ENCODE measurements at regions not wholly inside any gene's neighbourhood (a gene's known extent, or its start where the extent isn't known, plus 50 kb on each side); places are given as distances from the start of the nearest gene placed in this dataset.

DNA sequence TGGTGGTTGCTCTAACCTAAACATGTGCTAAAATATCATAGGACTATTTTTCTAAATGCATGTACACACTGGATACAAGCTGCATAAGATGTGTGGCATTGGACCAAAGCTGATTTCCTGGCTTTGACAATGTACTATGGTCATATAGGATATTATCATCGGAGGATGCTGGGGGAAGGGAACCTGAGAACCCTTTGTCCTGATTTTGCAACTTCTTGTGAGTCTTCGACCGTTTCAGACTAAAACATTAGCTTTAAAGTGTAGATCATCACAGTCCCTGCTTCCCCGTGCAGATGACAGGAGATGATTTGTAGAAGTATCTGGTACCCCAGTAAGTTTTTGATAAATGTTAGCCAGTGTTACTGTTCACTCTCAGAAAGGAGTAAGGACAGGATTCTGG, 554.7 kb downstream of the MIAT start:
- intact Hi-C loops (cut with DNase I, micrococcal nuclease), result no loop called here
- DNase-seq, result no peak
- Histone ChIP-seq H3K4me3 (no peak overlapping the region), H3K9me3 (no peaks in the 10 kb centered on the region), H3K4me1 (ENCODE audit: low read depth) (no peaks in the 10 kb centered on the region), H3K36me3 (ENCODE audit: low read depth) (no peaks in the 10 kb centered on the region)
- TF ChIP-seq, protein P1, sequence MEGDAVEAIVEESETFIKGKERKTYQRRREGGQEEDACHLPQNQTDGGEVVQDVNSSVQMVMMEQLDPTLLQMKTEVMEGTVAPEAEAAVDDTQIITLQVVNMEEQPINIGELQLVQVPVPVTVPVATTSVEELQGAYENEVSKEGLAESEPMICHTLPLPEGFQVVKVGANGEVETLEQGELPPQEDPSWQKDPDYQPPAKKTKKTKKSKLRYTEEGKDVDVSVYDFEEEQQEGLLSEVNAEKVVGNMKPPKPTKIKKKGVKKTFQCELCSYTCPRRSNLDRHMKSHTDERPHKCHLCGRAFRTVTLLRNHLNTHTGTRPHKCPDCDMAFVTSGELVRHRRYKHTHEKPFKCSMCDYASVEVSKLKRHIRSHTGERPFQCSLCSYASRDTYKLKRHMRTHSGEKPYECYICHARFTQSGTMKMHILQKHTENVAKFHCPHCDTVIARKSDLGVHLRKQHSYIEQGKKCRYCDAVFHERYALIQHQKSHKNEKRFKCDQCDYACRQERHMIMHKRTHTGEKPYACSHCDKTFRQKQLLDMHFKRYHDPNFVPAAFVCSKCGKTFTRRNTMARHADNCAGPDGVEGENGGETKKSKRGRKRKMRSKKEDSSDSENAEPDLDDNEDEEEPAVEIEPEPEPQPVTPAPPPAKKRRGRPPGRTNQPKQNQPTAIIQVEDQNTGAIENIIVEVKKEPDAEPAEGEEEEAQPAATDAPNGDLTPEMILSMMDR (IDR thresholded peaks at IDR 0.05), result no peak
- no peak for ATAC-seq

DNA sequence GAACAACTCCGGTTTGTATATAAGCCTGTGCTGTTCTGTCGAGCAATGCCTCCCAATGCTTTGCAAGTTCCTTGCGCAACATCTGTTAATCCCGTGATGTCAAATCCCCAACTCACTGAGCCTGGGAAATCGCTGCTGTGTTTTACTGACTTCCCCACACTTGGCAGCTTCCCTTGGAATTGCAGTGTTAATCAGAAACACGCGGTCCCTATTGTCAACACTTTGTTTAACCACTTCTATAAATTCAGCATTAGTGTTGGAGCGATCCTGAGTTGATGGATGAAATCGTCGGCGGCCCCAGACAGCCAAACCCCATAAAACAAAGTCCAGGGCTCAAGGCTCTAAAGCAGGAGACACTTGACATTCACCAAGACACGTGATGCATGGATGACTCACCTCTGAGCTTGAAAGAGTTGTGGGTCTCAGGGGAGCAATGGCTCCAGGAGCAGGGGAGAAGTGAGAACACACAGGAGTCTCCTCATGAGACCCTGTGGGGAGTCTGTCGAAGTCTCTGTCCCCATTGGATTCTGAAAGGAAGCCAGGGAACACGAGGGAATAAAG, 555.3 kb downstream of the MIAT start:
- no peaks in the 10 kb centered on the region for H3K4me1 ChIP-seq (ENCODE audit: low read depth)
- H3K36me3 ChIP-seq (ENCODE audit: low read depth), result no peaks in the 10 kb centered on the region
- DNase-seq, result peak in 2 of 3 donors; percentile 40 to 72
- H3K4me3 ChIP-seq, result no peak overlapping the region
- intact Hi-C loops (cut with DNase I, micrococcal nuclease), result no loop called here
- peak; percentile 77 for ATAC-seq
- H3K9me3 ChIP-seq, result no peaks in the 10 kb centered on the region
- TF ChIP-seq, protein P1 (IDR thresholded peaks at IDR 0.05), result no peak

DNA sequence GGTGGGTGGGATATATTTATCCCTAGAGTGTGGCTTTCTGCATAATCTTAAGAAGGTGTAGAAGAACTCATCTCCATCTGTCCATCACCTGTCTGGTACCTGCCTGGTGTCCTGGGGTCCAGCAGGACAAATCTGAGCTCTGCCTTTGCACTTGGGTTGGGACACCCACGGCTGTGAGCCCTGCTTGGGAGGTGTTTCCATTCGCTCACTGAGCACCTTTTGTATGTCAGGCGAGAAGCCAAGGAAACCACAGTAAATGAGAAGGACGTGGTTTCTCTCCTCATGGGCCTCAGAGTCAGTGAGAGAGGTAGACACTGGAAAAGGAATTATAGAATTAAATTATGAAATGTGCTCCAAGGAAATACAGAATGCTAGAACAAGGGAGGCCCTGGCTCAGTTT, 555.9 kb downstream of the MIAT start:
- H3K36me3 ChIP-seq (ENCODE audit: low read depth), result no peaks in the 10 kb centered on the region
- DNase-seq, result no peak
- TF ChIP-seq, protein P1 (IDR thresholded peaks at IDR 0.05), result no peak
- no peak for ATAC-seq
- no peaks in the 10 kb centered on the region for H3K9me3 ChIP-seq
- intact Hi-C loops (cut with DNase I, micrococcal nuclease), result no loop called here
- no peak overlapping the region for H3K4me3 ChIP-seq
- H3K4me1 ChIP-seq (ENCODE audit: low read depth), result no peaks in the 10 kb centered on the region

DNA sequence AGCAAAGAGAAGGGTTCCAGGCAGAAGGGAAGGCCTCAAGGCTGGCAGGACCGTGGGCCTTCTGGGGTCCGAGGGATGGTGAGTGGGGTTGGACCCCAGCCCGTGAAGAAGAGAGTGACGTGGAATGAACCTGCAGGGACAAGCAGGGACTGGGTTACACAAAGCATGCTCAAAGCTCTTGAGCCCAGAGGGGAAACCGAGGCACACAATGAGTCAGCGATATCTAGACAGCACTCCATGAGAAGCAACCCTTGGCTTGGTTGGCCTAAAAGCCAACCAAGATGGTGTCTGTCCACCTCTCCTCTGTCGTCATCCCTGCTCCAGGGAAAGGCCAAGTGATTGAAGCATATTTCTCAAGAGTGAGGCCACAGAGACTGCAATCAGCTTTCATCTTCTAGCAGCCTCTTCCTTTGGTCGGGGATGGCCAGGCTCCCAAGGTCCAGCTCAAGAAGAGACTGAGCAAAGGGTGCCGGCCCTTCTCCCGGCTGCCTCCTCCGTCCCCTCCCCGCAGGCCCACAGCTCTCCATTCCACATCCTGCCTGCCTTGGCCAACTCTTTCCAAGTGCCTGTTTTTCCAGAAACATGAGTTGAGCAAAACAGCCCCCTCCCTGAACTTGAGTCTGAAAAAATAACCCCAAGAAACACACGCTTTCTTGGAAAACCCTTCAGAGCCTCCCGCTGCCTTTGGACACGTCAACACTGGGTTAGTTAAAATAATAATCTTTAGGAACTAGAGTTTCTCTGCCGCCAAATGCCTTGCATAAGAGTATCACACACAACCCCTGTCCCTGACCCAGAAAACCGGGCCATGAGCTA, 556.6 kb downstream of the MIAT start:
- H3K4me3 ChIP-seq, result no peak overlapping the region
- H3K9me3 ChIP-seq, result no peaks in the 10 kb centered on the region
- DNase-seq, result peak; percentile 32 to 63 (median 34)
- H3K36me3 ChIP-seq (ENCODE audit: low read depth), result no peaks in the 10 kb centered on the region
- intact Hi-C loops (cut with DNase I, micrococcal nuclease), result no loop called here
- ATAC-seq, result no peak
- TF ChIP-seq, protein P1 (IDR thresholded peaks at IDR 0.05), result no peak
- H3K4me1 ChIP-seq (ENCODE audit: low read depth), result no peaks in the 10 kb centered on the region

DNA sequence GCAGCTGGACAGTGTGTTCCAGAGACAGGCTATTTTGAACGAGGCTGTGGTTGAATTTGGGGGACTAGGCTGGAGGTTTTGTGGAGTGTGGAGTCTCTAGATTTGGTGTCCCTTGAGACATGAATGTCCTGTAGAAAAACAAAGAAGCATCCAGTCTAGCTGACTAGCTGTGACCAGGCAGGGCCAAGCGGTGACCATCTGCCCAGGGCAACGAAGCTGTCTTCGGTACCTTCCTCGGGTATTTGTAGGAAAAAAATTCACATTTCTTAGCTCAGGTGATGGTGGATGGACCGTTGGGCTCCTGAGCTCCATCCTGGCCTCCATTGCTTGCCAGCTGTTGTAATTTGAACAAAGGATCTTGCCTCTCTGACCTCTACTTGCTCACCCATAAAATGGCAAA, 557.3 kb downstream of the MIAT start:
- H3K9me3 ChIP-seq, result no peaks in the 10 kb centered on the region
- ATAC-seq, result no peak
- intact Hi-C loops (cut with DNase I, micrococcal nuclease), result no loop called here

More for the DNA sequence above, 557.3 kb downstream of the MIAT start:
- TF ChIP-seq, protein P1 (IDR thresholded peaks at IDR 0.05), result no peak
- Histone ChIP-seq H3K36me3 (ENCODE audit: low read depth) (no peaks in the 10 kb centered on the region), H3K4me3 (no peak overlapping the region), H3K4me1 (ENCODE audit: low read depth) (no peaks in the 10 kb centered on the region)
- DNase-seq, result no peak
